ENCODE measurements at regions not wholly inside any gene's neighbourhood (a gene's known extent, or its start where the extent isn't known, plus 50 kb on each side); places are given as distances from the start of the nearest gene placed in this dataset.
"Not testable (repeated sequence)": the region's sequence is repeated elsewhere in the genome, so short reads cannot be mapped to it uniquely, and the experiment has no call there.

DNA sequence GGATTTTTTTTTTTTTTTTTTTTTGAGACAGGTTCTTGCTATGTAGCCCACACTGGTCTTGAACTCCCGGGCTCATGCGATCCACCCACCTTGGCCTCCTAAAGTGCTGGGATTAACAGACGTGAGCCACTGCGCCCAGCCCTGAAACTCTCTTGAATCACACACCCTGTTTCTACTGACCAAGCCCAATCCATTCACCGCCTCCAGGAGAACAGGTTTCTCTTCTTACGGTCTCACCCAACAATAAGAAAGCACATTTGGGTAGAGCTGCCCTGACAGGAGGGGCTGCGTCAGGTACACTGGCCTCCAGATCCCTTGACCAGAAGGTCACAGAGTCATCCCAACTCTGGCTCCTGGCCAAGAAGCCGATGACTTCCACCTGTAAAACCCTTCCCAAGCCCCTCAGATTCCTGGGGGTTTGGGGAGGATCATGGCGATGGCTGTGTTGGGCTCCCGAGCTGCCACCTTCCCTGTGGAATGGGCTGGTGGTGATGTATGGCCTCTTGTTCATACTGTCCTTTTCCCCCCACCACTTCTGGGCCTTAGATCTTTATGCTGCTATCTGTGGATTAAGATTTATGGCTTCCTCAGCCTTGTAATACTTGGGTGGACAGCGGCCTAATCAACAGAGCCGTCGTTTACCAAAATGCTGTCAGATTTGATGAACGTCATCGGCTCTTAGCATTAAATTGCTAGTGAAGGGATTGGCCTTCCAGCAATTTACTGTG, 89.1 kb downstream of the KATNIP start:
- intact Hi-C loops (cut with DNase I): loop anchor here (2.0 kb wide), 1 partner anchor 432 kb away; no protein-coding TSS in a partner anchor
- H3K27ac ChIP-seq: peak overlapping the region; percentile 43 to 59
- no peak overlapping the region for H3K4me3 ChIP-seq
- no peaks in the 10 kb centered on the region for H3K36me3 ChIP-seq
- H3K27me3 ChIP-seq (replicated peaks; ENCODE audit: insufficient read depth): no peaks in the 10 kb centered on the region
- 51% methylated on average over 15 of the region's 15 CpGs for WGBS
- H3K4me1 ChIP-seq (replicated peaks): no peaks in the 10 kb centered on the region
- DNase-seq (ENCODE audit: low spot score): peak; percentile 38
- H3K9me3 ChIP-seq: no peaks in the 10 kb centered on the region
- TF ChIP-seq POLR2A (IDR thresholded peaks at IDR 0.05) (no peak), POLR2AphosphoS5 (IDR thresholded peaks at IDR 0.05) (peak; percentile 69)
- TF ChIP-seq, protein P1, sequence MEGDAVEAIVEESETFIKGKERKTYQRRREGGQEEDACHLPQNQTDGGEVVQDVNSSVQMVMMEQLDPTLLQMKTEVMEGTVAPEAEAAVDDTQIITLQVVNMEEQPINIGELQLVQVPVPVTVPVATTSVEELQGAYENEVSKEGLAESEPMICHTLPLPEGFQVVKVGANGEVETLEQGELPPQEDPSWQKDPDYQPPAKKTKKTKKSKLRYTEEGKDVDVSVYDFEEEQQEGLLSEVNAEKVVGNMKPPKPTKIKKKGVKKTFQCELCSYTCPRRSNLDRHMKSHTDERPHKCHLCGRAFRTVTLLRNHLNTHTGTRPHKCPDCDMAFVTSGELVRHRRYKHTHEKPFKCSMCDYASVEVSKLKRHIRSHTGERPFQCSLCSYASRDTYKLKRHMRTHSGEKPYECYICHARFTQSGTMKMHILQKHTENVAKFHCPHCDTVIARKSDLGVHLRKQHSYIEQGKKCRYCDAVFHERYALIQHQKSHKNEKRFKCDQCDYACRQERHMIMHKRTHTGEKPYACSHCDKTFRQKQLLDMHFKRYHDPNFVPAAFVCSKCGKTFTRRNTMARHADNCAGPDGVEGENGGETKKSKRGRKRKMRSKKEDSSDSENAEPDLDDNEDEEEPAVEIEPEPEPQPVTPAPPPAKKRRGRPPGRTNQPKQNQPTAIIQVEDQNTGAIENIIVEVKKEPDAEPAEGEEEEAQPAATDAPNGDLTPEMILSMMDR (IDR thresholded peaks at IDR 0.05): no peak

DNA sequence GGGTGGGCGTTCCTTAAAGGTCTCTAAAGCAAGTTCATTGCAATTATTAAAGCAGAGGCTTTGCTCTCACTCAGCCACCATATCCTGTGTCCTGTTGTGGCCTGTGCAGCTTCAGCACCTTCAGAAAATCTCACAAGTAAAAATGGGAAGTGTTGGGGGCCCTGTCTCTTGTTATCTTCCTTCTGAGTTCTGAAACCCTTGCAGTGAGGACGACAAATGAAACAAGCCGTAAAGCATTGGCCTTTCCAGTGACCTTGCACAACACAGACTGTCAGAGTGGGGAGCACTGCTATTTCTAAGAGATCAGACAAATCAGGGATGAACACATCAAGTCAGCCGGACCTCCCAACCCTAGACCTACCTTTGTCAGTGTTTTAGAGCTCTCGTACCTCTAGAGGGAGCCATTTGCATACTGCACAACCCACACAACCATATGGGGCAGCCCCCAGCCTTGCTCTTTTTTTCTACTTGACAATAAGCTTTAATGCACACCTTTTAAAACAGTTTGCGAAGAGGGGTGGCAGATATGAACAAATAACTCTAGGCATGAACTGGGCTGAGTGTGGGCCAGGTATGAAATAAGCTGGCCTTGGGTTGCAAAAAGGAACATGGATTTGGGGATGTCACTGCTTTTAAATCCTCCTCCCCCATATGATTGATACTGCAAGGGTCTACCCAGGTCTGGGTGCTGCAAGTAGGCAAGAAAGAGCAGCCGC, 89.8 kb downstream of the KATNIP start:
- peak; percentile 33 for DNase-seq (ENCODE audit: low spot score)
- Histone ChIP-seq H3K27me3 (replicated peaks; ENCODE audit: insufficient read depth) (no peaks in the 10 kb centered on the region), H3K9me3 (no peaks in the 10 kb centered on the region), H3K4me1 (replicated peaks) (no peaks in the 10 kb centered on the region), H3K4me3 (no peak overlapping the region), H3K36me3 (no peaks in the 10 kb centered on the region), H3K27ac (peak overlapping the region in 1 of 2 donors; percentile 59)
- intact Hi-C loops (cut with DNase I): loop anchor here (2.0 kb wide), 1 partner anchor 431 kb away; no protein-coding TSS in a partner anchor
- WGBS: 49% methylated on average over 7 of the region's 7 CpGs
- TF ChIP-seq, protein P1 (IDR thresholded peaks at IDR 0.05): peak in 3 of 4 experiments; percentile 37 to 56 (median 48)
- no peak for TF ChIP-seq POLR2AphosphoS5 (IDR thresholded peaks at IDR 0.05)

DNA sequence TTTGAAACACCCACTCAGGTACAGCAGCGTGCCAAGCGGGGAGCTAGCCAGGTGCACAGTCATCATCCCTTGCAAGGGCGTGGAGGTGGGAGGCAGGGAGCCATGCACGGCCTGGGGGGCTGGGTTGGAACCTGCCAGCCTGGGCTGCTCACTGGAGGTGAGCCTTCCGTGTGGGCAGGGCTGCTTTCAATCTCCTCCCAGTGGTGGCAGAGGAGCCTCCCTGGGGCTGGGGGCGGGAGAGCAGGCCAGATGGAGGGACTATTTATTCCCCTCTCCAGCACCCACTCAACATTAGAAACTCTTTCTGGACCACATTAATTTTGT, 90.3 kb downstream of the KATNIP start:
- Histone ChIP-seq H3K4me1 (replicated peaks) (no peaks in the 10 kb centered on the region), H3K27me3 (replicated peaks; ENCODE audit: insufficient read depth) (no peaks in the 10 kb centered on the region), H3K36me3 (no peaks in the 10 kb centered on the region), H3K9me3 (no peaks in the 10 kb centered on the region), H3K4me3 (no peak overlapping the region), H3K27ac (no peak overlapping the region)
- intact Hi-C loops (cut with DNase I): no loop called here
- 51% methylated on average over 6 of the region's 6 CpGs for WGBS
- no peak for TF ChIP-seq POLR2AphosphoS5 (IDR thresholded peaks at IDR 0.05)
- TF ChIP-seq, protein P1 (IDR thresholded peaks at IDR 0.05): no peak
- no peak for TF ChIP-seq POLR2A (IDR thresholded peaks at IDR 0.05)
- DNase-seq (ENCODE audit: low spot score): no peak

DNA sequence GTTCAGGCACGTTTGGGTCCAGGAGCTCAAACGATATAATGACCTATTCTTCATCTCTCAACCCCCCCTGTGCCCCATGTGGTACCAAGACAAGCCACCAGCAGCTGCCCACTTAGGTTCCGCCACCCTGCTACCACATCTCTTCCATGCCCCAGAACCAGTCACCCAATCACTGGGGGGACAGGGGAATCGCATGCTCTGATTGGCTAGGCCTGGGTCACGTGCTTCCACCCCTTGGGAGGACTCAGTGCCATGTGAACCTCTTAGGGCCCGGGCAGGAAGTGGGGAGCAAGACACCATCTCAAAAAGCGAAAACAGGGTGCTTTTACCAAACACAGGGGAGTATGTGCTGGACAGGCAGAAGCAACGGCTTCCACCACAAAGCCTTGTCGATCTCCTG, 91.3 kb downstream of the KATNIP start:
- Histone ChIP-seq H3K9me3 (no peaks in the 10 kb centered on the region), H3K4me3 (no peak overlapping the region), H3K27ac (no peak overlapping the region), H3K27me3 (replicated peaks; ENCODE audit: insufficient read depth) (no peaks in the 10 kb centered on the region), H3K36me3 (no peaks in the 10 kb centered on the region), H3K4me1 (replicated peaks) (no peaks in the 10 kb centered on the region)
- intact Hi-C loops (cut with DNase I): no loop called here
- DNase-seq (ENCODE audit: low spot score): no peak
- no peak for TF ChIP-seq POLR2AphosphoS5 (IDR thresholded peaks at IDR 0.05)
- TF ChIP-seq, protein P1 (IDR thresholded peaks at IDR 0.05): no peak
- no peak for TF ChIP-seq POLR2A (IDR thresholded peaks at IDR 0.05)
- 94% methylated on average over 9 of the region's 9 CpGs for WGBS

DNA sequence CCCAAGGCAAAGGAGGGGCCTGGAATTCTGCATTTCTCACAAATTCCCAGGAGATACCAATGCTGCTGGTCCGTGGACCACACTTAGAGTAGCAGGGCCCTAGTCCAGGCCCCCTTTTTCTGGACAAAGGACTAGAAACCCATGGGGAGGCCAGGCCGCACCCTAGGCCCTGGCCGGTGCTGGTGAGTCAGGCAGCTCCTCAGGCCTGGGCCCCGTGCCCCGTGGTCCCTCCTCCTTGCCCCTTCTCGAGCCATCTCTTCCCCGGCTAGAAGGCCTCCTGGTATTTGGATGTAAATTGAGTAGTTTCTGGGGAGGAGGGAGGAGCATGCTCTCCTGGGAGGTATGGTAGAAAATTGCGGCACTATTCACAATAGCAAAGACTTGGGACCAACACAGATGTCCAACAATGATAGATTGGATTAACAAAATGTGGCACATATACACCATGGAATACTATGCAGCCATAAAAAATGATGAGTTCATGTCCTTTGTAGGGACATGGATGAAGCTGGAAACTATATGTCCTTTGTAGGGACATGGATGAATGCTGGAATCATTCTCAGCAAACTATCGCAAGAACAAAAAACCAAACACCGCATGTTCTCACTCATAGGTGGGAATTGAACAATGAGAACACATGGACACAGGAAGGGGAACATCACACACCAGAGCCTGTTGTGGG, 91.9 kb downstream of the KATNIP start:
- H3K27me3 ChIP-seq (replicated peaks; ENCODE audit: insufficient read depth); DNase-seq (ENCODE audit: low spot score); H3K4me3 ChIP-seq; H3K27ac ChIP-seq; H3K36me3 ChIP-seq; H3K9me3 ChIP-seq; intact Hi-C loops (cut with DNase I); H3K4me1 ChIP-seq (replicated peaks): not testable (repeated sequence)
- 99% methylated on average over 10 of the region's 10 CpGs for WGBS
